Gastrocnemius medialis (tissue), 4 donors: ENCODE measurements at regions not wholly inside any gene's neighbourhood (a gene's known extent, or its start where the extent isn't known, plus 50 kb on each side); places are given as distances from the start of the nearest gene placed in this dataset.

Experiments
- ATAC-seq, 2 donors: fragments of 150-250 bp; one replicate each; pipeline ENCODE4 v1.9.1; 2016
- DNase-seq, 2 donors: peaks; one replicate each; pipeline ENCODE4 v3.0.0-alpha.2; 2019
- H3K27ac ChIP-seq, 4 donors: fragments of 200-600 bp; sonication (generic); 1 replicate in 1 of 4; 2 replicates in 3 of 4; pipeline ENCODE4 v1.5.1; 2016 to 2018; ENCODE audit warnings: mild to moderate bottlenecking in 2 of 4, moderate library complexity in 1 of 4
- H3K27me3 ChIP-seq, 3 donors: fragments of 200-600 bp; sonication (generic) in 2 of 3; 1 replicate in 1 of 3; 2 replicates in 2 of 3; pipeline versions ENCODE4 v1.5.1 to v1.6.0; 2016 to 2019; ENCODE audit warnings: mild to moderate bottlenecking in 1 of 3, moderate library complexity in 1 of 3
- H3K36me3 ChIP-seq, 2 donors: fragments of 200-600 bp; sonication (generic) in 1 of 2; one replicate each; pipeline ENCODE4 v1.5.1; 2017 to 2018
- H3K4me1 ChIP-seq, 2 donors: fragments of 200-600 bp; sonication (generic) in 1 of 2; one replicate each; pipeline ENCODE4 v1.5.1; 2016 to 2017; ENCODE audit warnings: mild to moderate bottlenecking in 2 of 2
- H3K4me3 ChIP-seq, 4 donors: fragments of 200-600 bp; sonication (generic) in 3 of 4; 1 replicate in 1 of 4; 2 replicates in 3 of 4; pipeline ENCODE4 v1.5.1; 2016 to 2019; ENCODE audit warnings: mild to moderate bottlenecking in 2 of 4
- H3K9me3 ChIP-seq, 3 donors: fragments of 200-600 bp; sonication (generic) in 2 of 3; 1 replicate in 1 of 3; 2 replicates in 2 of 3; pipeline ENCODE4 v1.5.1; 2016 to 2019
- CTCF ChIP-seq, 5 experiments: fragments of 450-650 bp in 3 of 5; fragments of 200-600 bp in 2 of 5; sonication (generic) in 2 of 5; IDR thresholded peaks in 4 of 5; conservative IDR thresholded peaks in 1 of 5; 1 replicate in 4 of 5; 2 replicates in 1 of 5; pipeline ENCODE4 v1.5.1; 2016 to 2019; ENCODE audit warnings: antibody characterized with exemption in 5 of 5, mild to moderate bottlenecking in 3 of 5, moderate library complexity in 3 of 5
- POLR2A ChIP-seq, 2 donors: fragments of 450-650 bp; IDR thresholded peaks; one replicate each; pipeline ENCODE4 v1.6.1; 2017; ENCODE audit warnings: antibody characterized with exemption in 2 of 2, mild to moderate bottlenecking in 2 of 2, moderate library complexity in 2 of 2
- in situ Hi-C, 4 donors: fragments of 200-750 bp; cut with MboI; loops; one replicate each; pipeline versions ENCODE4 v1.15.0 to v1.8.0; 2017; ENCODE audit warnings: low sequenced_read_pairs in 4 of 4
- intact Hi-C: fragments of 100-400 bp; cut with DNase I; formaldehyde crosslinking; loops from one replicate; pipeline ENCODE4 v1.15.1; 2023; ENCODE audit warnings: low total_unique reads

- DNase-seq (no peak), ATAC-seq (no peak)
- Histone ChIP-seq H3K4me1 (no peaks in the 10 kb centered on the region), H3K4me3 (no peak overlapping the region), H3K9me3 (no peaks in the 10 kb centered on the region), H3K27ac (no peak overlapping the region), H3K27me3 (no peaks in the 10 kb centered on the region), H3K36me3 (no peaks in the 10 kb centered on the region)
- no peak for TF ChIP-seq POLR2A (IDR thresholded peaks at IDR 0.05)
- no peak for TF ChIP-seq CTCF (IDR thresholded peaks at IDR 0.05 in 4 of 5, conservative IDR thresholded peaks at IDR 0.05 in 1 of 5)
- intact Hi-C loops: no loop called here
- in situ Hi-C loops: no loop called here
Measured at GRCh38 chr2:106339609-106340008, 128.6 kb downstream of the RGPD3 start.

DNA sequence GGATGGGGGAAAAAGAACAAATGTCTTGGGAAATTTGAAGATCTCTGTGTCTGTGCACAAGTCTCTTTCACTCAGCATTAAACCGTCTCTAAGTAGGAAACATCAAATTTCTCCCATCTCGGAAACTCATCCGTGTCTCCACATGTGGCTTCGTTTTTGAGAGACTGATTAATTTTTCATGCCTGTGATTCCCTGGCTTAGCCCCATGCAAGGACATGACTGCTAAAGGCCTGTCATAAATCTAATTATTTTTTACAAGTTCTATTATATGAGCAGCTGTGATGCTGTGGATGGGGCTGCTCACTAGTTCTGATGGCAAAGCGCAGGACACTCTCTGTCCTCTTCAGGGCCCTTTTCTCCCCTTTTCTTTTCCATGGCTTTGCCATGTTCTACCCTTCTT is 129.1 kb downstream of the RGPD3 start:
- intact Hi-C loops: no loop called here
- ATAC-seq: no peak
- in situ Hi-C loops: no loop called here

DNA sequence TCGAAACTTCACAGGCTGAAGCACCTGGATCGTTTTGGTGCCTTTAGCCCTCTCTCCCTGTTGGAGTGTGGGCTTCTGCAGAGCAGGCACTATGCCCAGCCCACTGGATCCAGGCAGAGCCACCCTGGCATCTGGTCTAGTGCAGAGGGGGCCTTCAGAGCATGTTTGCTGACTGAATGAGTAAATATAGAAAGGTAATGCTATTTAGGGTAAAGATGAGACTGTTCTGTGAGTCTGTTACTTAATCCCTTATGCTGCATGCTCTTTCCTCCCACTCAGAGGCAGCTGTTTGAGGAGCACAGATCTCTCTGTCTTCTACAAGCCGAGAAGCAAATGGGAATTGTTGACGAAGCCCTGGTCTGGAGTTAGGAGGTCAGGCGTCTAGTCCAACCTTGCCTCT is 130.2 kb downstream of the RGPD3 start:
- Histone ChIP-seq H3K4me3 (no peak overlapping the region), H3K27me3 (no peaks in the 10 kb centered on the region), H3K36me3 (no peaks in the 10 kb centered on the region), H3K4me1 (no peaks in the 10 kb centered on the region), H3K9me3 (no peaks in the 10 kb centered on the region), H3K27ac (no peak overlapping the region)
- DNase-seq (no peak), ATAC-seq (no peak)
- in situ Hi-C loops (no loop called here), intact Hi-C loops (no loop called here)
- TF ChIP-seq CTCF (IDR thresholded peaks at IDR 0.05 in 4 of 5, conservative IDR thresholded peaks at IDR 0.05 in 1 of 5) (no peak), POLR2A (IDR thresholded peaks at IDR 0.05) (no peak)

More for the DNA sequence above, 129.1 kb downstream of the RGPD3 start:
- no peak overlapping the region for H3K4me3 ChIP-seq
- no peaks in the 10 kb centered on the region for H3K36me3 ChIP-seq
- no peaks in the 10 kb centered on the region for H3K9me3 ChIP-seq
- H3K27ac ChIP-seq: no peak overlapping the region
- TF ChIP-seq POLR2A (IDR thresholded peaks at IDR 0.05): no peak
- no peak for TF ChIP-seq CTCF (IDR thresholded peaks at IDR 0.05 in 4 of 5, conservative IDR thresholded peaks at IDR 0.05 in 1 of 5)
- H3K4me1 ChIP-seq: no peaks in the 10 kb centered on the region
- H3K27me3 ChIP-seq: no peaks in the 10 kb centered on the region
- DNase-seq: no peak

GRCh38 chr2:106336737-106337136 is 131.5 kb downstream of the RGPD3 start:
- Histone ChIP-seq H3K9me3 (no peaks in the 10 kb centered on the region), H3K4me3 (no peak overlapping the region), H3K36me3 (no peaks in the 10 kb centered on the region), H3K27me3 (no peaks in the 10 kb centered on the region), H3K27ac (no peak overlapping the region), H3K4me1 (no peaks in the 10 kb centered on the region)
- in situ Hi-C loops (no loop called here), intact Hi-C loops (no loop called here)
- DNase-seq (no peak), ATAC-seq (no peak)
- no peak for TF ChIP-seq CTCF (IDR thresholded peaks at IDR 0.05 in 4 of 5, conservative IDR thresholded peaks at IDR 0.05 in 1 of 5)
- TF ChIP-seq POLR2A (IDR thresholded peaks at IDR 0.05): no peak

GRCh38 chr2:106336108-106336507 is 132.1 kb downstream of the RGPD3 start:
- no peaks in the 10 kb centered on the region for H3K27me3 ChIP-seq
- no peaks in the 10 kb centered on the region for H3K9me3 ChIP-seq
- no peak for DNase-seq
- in situ Hi-C loops: no loop called here
- intact Hi-C loops: no loop called here
- TF ChIP-seq CTCF (IDR thresholded peaks at IDR 0.05 in 4 of 5, conservative IDR thresholded peaks at IDR 0.05 in 1 of 5) (no peak), POLR2A (IDR thresholded peaks at IDR 0.05) (no peak)
- H3K27ac ChIP-seq: no peak overlapping the region
- no peak overlapping the region for H3K4me3 ChIP-seq
- no peaks in the 10 kb centered on the region for H3K36me3 ChIP-seq
- ATAC-seq: no peak
- no peaks in the 10 kb centered on the region for H3K4me1 ChIP-seq
